H9 (cell line): ENCODE measurements at regions not wholly inside any gene's neighbourhood (a gene's known extent, or its start where the extent isn't known, plus 50 kb on each side); places are given as distances from the start of the nearest gene placed in this dataset.

Experiments used
- DNase-seq: peaks from one replicate; pipeline ENCODE4 v3.0.0-alpha.2; 2017
- H2AFZ ChIP-seq: one replicate; pipeline ENCODE4 v1.6.1; 2013; ENCODE audit warnings: mild to moderate bottlenecking, low read length, control low read depth, moderate library complexity
- H2AK5ac ChIP-seq: 2 replicates; pipeline ENCODE4 v1.6.1; 2013; ENCODE audit warnings: low read length, control low read depth, mixed read lengths; ENCODE audit not compliant: insufficient read length
- H2BK120ac ChIP-seq: one replicate; pipeline ENCODE4 v1.6.1; 2013; ENCODE audit warnings: low read depth, mild to moderate bottlenecking, low read length, control low read depth, inconsistent platforms; ENCODE audit not compliant: poor library complexity, severe bottlenecking
- H2BK12ac ChIP-seq: 2 replicates; pipeline ENCODE4 v1.6.1; 2013; ENCODE audit warnings: low read length, control low read depth, mixed read lengths, low read depth; ENCODE audit not compliant: insufficient read length
- H2BK15ac ChIP-seq: 2 replicates; pipeline ENCODE4 v1.6.1; 2013; ENCODE audit warnings: low read depth, low read length, control low read depth
- H2BK20ac ChIP-seq: one replicate; pipeline ENCODE4 v1.6.1; 2013; ENCODE audit warnings: low read depth, mild to moderate bottlenecking, low read length, control low read depth, inconsistent platforms; ENCODE audit not compliant: poor library complexity, severe bottlenecking
- H2BK5ac ChIP-seq: 2 replicates; pipeline ENCODE4 v1.6.1; 2013; ENCODE audit warnings: low read length, control low read depth, mixed read lengths; ENCODE audit not compliant: insufficient read length
- H3K14ac ChIP-seq: 2 replicates; pipeline ENCODE4 v1.6.1; 2013; ENCODE audit warnings: low read length, control low read depth; ENCODE audit not compliant: insufficient read depth
- H3K18ac ChIP-seq: 2 replicates; pipeline ENCODE4 v1.6.1; 2013; ENCODE audit warnings: low read depth, mild to moderate bottlenecking, mixed read lengths, low read length, control low read depth; ENCODE audit not compliant: insufficient read length
- H3K23ac ChIP-seq: 2 replicates; pipeline ENCODE4 v1.6.1; 2013; ENCODE audit warnings: low read length, control low read depth, mixed read lengths, low read depth; ENCODE audit not compliant: insufficient read length
- H3K23me2 ChIP-seq: 2 replicates; pipeline ENCODE4 v1.6.1; 2013; ENCODE audit warnings: low read depth, mild to moderate bottlenecking, mixed read lengths, low read length, control low read depth; ENCODE audit not compliant: insufficient read length, poor library complexity, severe bottlenecking
- H3K27ac ChIP-seq: 2 replicates; pipeline ENCODE4 v1.5.1; 2013; ENCODE audit warnings: low read length, control low read depth, mixed read lengths, low read depth; ENCODE audit not compliant: insufficient read length
- H3K27me3 ChIP-seq: 2 replicates; pipeline ENCODE4 v1.6.1; 2013; ENCODE audit warnings: low read length, control low read depth, inconsistent platforms; ENCODE audit not compliant: insufficient read depth
- H3K4ac ChIP-seq: 2 replicates; pipeline ENCODE4 v1.6.1; 2013; ENCODE audit warnings: low read depth, mild to moderate bottlenecking, control low read depth, inconsistent platforms, low read length, moderate library complexity
- H3K4me1 ChIP-seq: 2 replicates; pipeline ENCODE4 v1.6.1; 2013; ENCODE audit warnings: low read length, control low read depth, inconsistent platforms; ENCODE audit not compliant: insufficient read depth
- H3K4me2 ChIP-seq: 2 replicates; pipeline ENCODE4 v1.6.1; 2013; ENCODE audit warnings: low read length, control low read depth, mixed read lengths; ENCODE audit not compliant: insufficient read length, insufficient read depth
- H3K56ac ChIP-seq: 2 replicates; pipeline ENCODE4 v1.6.1; 2013; ENCODE audit warnings: low read depth, mild to moderate bottlenecking, mixed read lengths, low read length, control low read depth; ENCODE audit not compliant: insufficient read length
- H3K79me1 ChIP-seq: 2 replicates; pipeline ENCODE4 v1.6.1; 2013; ENCODE audit warnings: low read depth, mild to moderate bottlenecking, moderate library complexity, low read length, control low read depth, inconsistent platforms; ENCODE audit not compliant: insufficient read depth, poor library complexity, severe bottlenecking
- H3K79me2 ChIP-seq: 2 replicates; pipeline ENCODE4 v1.6.1; 2013; ENCODE audit warnings: low read length, control low read depth, inconsistent platforms; ENCODE audit not compliant: insufficient read depth
- H3K9ac ChIP-seq: 2 replicates; pipeline ENCODE4 v1.6.1; 2013; ENCODE audit warnings: low read length, control low read depth, mixed read lengths; ENCODE audit not compliant: insufficient read length; ENCODE audit errors: extremely low read depth
- H3K9me3 ChIP-seq: one replicate; pipeline ENCODE4 v1.6.1; 2013; ENCODE audit warnings: low read depth, low read length, inconsistent platforms; ENCODE audit not compliant: control insufficient read depth
- H3T11ph ChIP-seq: one replicate; pipeline ENCODE4 v1.6.1; 2013; ENCODE audit warnings: mild to moderate bottlenecking, low read length, control low read depth, inconsistent platforms
- H4K20me1 ChIP-seq: one replicate; pipeline ENCODE4 v1.6.1; 2013; ENCODE audit not compliant: control insufficient read depth, insufficient read length, insufficient read depth
- H4K5ac ChIP-seq: 2 replicates; pipeline ENCODE4 v1.6.1; 2013; ENCODE audit warnings: low read depth, mild to moderate bottlenecking, mixed read lengths, low read length, control low read depth; ENCODE audit not compliant: insufficient read length
- H4K8ac ChIP-seq: replicated peaks from 2 replicates; pipeline ENCODE4 v1.6.1; 2013; ENCODE audit warnings: low read length, control low read depth, mixed read lengths, low read depth; ENCODE audit not compliant: insufficient read length
- H4K91ac ChIP-seq: 2 replicates; pipeline ENCODE4 v1.6.1; 2013; ENCODE audit warnings: low read depth, mild to moderate bottlenecking, moderate library complexity, mixed read lengths, low read length, control low read depth; ENCODE audit not compliant: insufficient read length
- H3K27ac Mint-ChIP-seq, 3 experiments: 2 replicates in 2 of 3; 3 replicates in 1 of 3; pipeline ENCODE4 v1.8.0; 2020 to 2021; ENCODE audit warnings: mixed read lengths in 3 of 3, mild to moderate bottlenecking in 1 of 3, moderate library complexity in 1 of 3
- H3K27me3 Mint-ChIP-seq: 2 replicates; pipeline ENCODE4 v1.8.0; 2021; ENCODE audit warnings: low read depth, mild to moderate bottlenecking, moderate library complexity, mixed read lengths
- H3K36me3 Mint-ChIP-seq, 3 experiments: 2 replicates in 2 of 3; 3 replicates in 1 of 3; pipeline ENCODE4 v1.8.0; 2020 to 2021; ENCODE audit warnings: low read depth in 3 of 3, mixed read lengths in 3 of 3; ENCODE audit not compliant: insufficient read depth in 1 of 3
- H3K4me1 Mint-ChIP-seq, 2 experiments: 2 replicates each; pipeline ENCODE4 v1.8.0; 2020; ENCODE audit warnings: mixed read lengths in 2 of 2
- H3K4me3 Mint-ChIP-seq, 2 experiments: 2 replicates in 1 of 2; 3 replicates in 1 of 2; pipeline ENCODE4 v1.8.0; 2020 to 2021; ENCODE audit warnings: mild to moderate bottlenecking in 2 of 2, mixed read lengths in 2 of 2, moderate library complexity in 1 of 2
- H3K9me3 Mint-ChIP-seq, 2 experiments: 2 replicates in 1 of 2; 3 replicates in 1 of 2; pipeline ENCODE4 v1.8.0; 2020; ENCODE audit warnings: mild to moderate bottlenecking in 2 of 2, mixed read lengths in 2 of 2, moderate library complexity in 1 of 2
- WGBS: extraction: QIAGEN DNeasy Blood & Tissue Kit; methylation state at CpG from one replicate; pipeline ENCODE4 v1.1.7; 2013; ENCODE audit warnings: missing lambda C conversion rate, low lambda C conversion rate, mixed read lengths; ENCODE audit not compliant: insufficient read length; ENCODE audit errors: extremely low coverage; 5-methylcytosine and 5-hydroxymethylcytosine counted together
- TF ChIP-seq, protein P1 (sequence below): fragments of 200-600 bp; sonication (generic); conservative IDR thresholded peaks from 3 replicates; pipeline ENCODE4 v1.8.0; 2021; ENCODE audit warnings: antibody characterized with exemption, mild to moderate bottlenecking

DNA sequence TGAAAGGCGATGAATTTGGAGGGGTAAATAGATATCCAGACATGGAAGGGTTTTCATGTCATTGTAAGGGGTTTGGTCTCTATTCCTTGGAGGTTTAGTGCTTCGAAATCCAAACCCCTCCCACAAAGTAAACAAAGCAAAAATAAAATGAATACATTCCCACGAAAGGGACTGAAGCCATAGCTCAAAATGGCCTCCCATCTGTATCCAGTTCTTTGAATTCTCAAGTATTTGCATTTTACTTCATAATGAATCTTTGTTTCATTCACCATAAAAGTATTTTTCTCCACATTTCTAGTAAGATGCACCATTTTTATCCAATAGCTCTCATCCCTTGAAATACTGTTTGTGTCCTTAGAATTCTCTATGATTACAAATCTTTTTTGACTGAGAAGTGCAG is 103.2 kb upstream of the DTNA start:
- no peak for DNase-seq
- Histone ChIP-seq H3T11ph (no peak overlapping the region), H3K23ac (no peak overlapping the region), H3K79me2 (no peaks in the 10 kb centered on the region), H3K27me3 (no peaks in the 10 kb centered on the region), H3K9ac (no peak overlapping the region), H2BK120ac (no peak overlapping the region), H3K4ac (no peak overlapping the region), H4K91ac (no peak overlapping the region), H3K18ac (no peak overlapping the region), H2AK5ac (no peak overlapping the region), H4K20me1 (no peaks in the 10 kb centered on the region), H3K56ac (no peak overlapping the region), H2AFZ (no peak overlapping the region), H3K4me1 (no peaks in the 10 kb centered on the region; the same call in 1 of the 2 replicates), H3K79me1 (no peaks in the 10 kb centered on the region), H2BK15ac (no peak overlapping the region), H3K14ac (no peak overlapping the region), H3K27ac (no peak overlapping the region), H2BK12ac (no peak overlapping the region), H3K4me2 (no peak overlapping the region), H3K23me2 (no peaks in the 10 kb centered on the region), H2BK5ac (no peak overlapping the region), H4K8ac (no peak overlapping the region), H3K9me3 (no peaks in the 10 kb centered on the region), H2BK20ac (no peak overlapping the region), H4K5ac (no peak overlapping the region)
- no CpG with 5 or more reads among the region's 3 CpGs for WGBS
- H3K4me3 Mint-ChIP-seq, result no peak overlapping the region
- H3K27me3 Mint-ChIP-seq, result no peaks in the 10 kb centered on the region; the same call in 1 of the 2 replicates
- H3K36me3 Mint-ChIP-seq, result no peaks in the 10 kb centered on the region
- H3K9me3 Mint-ChIP-seq, result no peaks in the 10 kb centered on the region
- TF ChIP-seq, protein P1, sequence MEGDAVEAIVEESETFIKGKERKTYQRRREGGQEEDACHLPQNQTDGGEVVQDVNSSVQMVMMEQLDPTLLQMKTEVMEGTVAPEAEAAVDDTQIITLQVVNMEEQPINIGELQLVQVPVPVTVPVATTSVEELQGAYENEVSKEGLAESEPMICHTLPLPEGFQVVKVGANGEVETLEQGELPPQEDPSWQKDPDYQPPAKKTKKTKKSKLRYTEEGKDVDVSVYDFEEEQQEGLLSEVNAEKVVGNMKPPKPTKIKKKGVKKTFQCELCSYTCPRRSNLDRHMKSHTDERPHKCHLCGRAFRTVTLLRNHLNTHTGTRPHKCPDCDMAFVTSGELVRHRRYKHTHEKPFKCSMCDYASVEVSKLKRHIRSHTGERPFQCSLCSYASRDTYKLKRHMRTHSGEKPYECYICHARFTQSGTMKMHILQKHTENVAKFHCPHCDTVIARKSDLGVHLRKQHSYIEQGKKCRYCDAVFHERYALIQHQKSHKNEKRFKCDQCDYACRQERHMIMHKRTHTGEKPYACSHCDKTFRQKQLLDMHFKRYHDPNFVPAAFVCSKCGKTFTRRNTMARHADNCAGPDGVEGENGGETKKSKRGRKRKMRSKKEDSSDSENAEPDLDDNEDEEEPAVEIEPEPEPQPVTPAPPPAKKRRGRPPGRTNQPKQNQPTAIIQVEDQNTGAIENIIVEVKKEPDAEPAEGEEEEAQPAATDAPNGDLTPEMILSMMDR, result no peak
- no peak overlapping the region for H3K27ac Mint-ChIP-seq
- peaks cover 2 to 4% of the 10 kb centered on the region in 2 experiments; a peak in 3 of 4 replicates for H3K4me1 Mint-ChIP-seq
